H1 (cell line): ENCODE measurements at regions not wholly inside any gene's neighbourhood (a gene's known extent, or its start where the extent isn't known, plus 50 kb on each side); places are given as distances from the start of the nearest gene placed in this dataset.

Experiments used
- CTCF ChIA-PET: fragments of 300-600 bp; sonication (Branson Sonifier 250); formaldehyde crosslinking; loops from one replicate; lab custom pipeline; 2021; ENCODE audit not compliant: partially characterized antibody; lab: Charles Lee
- POLR2A ChIA-PET: fragments of 300-600 bp; sonication (Branson Sonifier 250); formaldehyde crosslinking; loops from one replicate; lab custom pipeline; 2021; ENCODE audit warnings: inconsistent platforms; ENCODE audit not compliant: partially characterized antibody; lab: Charles Lee
- DNase-seq, 2 experiments: peaks; one replicate each; pipeline versions ENCODE4 v3.0.0 to v3.0.0-alpha.2; 2010 to 2022; ENCODE audit warnings: low spot score in 2 of 2, low read depth in 1 of 2, mixed read lengths in 1 of 2
- FAIRE-seq: peaks from 2 replicates; lab custom pipeline; 2011; peaks lifted over from hg19 to GRCh38; lab: Jason Lieb, UNC
- H2AFZ ChIP-seq: 2 replicates; pipeline ENCODE4 v1.8.1; 2012; ENCODE audit warnings: low read length, inconsistent platforms
- H2AK5ac ChIP-seq: 2 replicates; pipeline ENCODE4 v1.6.1; 2013; ENCODE audit warnings: low read depth, low read length
- H2BK120ac ChIP-seq: replicated peaks from 2 replicates; pipeline ENCODE3; 2013; ENCODE audit warnings: low read depth, low read length, inconsistent platforms
- H2BK12ac ChIP-seq: 2 replicates; pipeline ENCODE4 v1.6.1; 2013; ENCODE audit warnings: low read depth, low read length
- H2BK15ac ChIP-seq: 2 replicates; pipeline ENCODE4 v1.6.1; 2013; ENCODE audit warnings: low read length
- H2BK20ac ChIP-seq: 2 replicates; pipeline ENCODE4 v1.6.1; 2013; ENCODE audit warnings: low read length
- H2BK5ac ChIP-seq: 2 replicates; pipeline ENCODE4 v1.6.1; 2013; ENCODE audit warnings: low read depth, low read length
- H3K14ac ChIP-seq: 2 replicates; pipeline ENCODE4 v1.6.1; 2013; ENCODE audit warnings: inconsistent platforms; ENCODE audit not compliant: insufficient read length
- H3K18ac ChIP-seq: 2 replicates; pipeline ENCODE4 v1.6.1; 2013; ENCODE audit warnings: low read length; ENCODE audit errors: extremely low read depth
- H3K23ac ChIP-seq: 2 replicates; pipeline ENCODE4 v1.6.1; 2013; ENCODE audit warnings: inconsistent platforms; ENCODE audit not compliant: insufficient read length
- H3K23me2 ChIP-seq: 2 replicates; pipeline ENCODE4 v1.6.1; 2013; ENCODE audit warnings: low read depth, low read length
- H3K27ac ChIP-seq: 2 replicates; pipeline ENCODE4 v1.6.1; 2011; ENCODE audit warnings: low read depth, low read length, inconsistent platforms
- H3K27me3 ChIP-seq, 4 experiments: replicated peaks in 1 of 4; 1 replicate in 1 of 4; 2 replicates in 3 of 4; pipeline versions ENCODE4 v1.6.1 to v1.8.1; 2011 to 2013; ENCODE audit warnings: low read length in 3 of 4, mild to moderate bottlenecking in 3 of 4, inconsistent platforms in 2 of 4, mixed read lengths in 2 of 4, moderate library complexity in 1 of 4; ENCODE audit not compliant: control insufficient read depth in 3 of 4, insufficient read depth in 3 of 4; ENCODE audit errors: extremely low read depth in 1 of 4
- H3K36me3 ChIP-seq, 4 experiments: 2 replicates each; pipeline versions ENCODE4 v1.6.1 to v1.8.1; 2011 to 2013; ENCODE audit warnings: mild to moderate bottlenecking in 4 of 4, low read length in 3 of 4, moderate library complexity in 2 of 4, control low read depth in 1 of 4, inconsistent platforms in 1 of 4; ENCODE audit not compliant: insufficient read depth in 4 of 4, control insufficient read depth in 2 of 4
- H3K4ac ChIP-seq: replicated peaks from 2 replicates; pipeline ENCODE3; 2013; ENCODE audit warnings: low read length, low read depth, mixed read lengths, inconsistent platforms; ENCODE audit not compliant: insufficient read length
- H3K4me1 ChIP-seq, 4 experiments: replicated peaks in 1 of 4; 1 replicate in 1 of 4; 2 replicates in 3 of 4; pipeline versions ENCODE4 v1.6.1 to v1.8.1; 2011 to 2013; ENCODE audit warnings: low read length in 3 of 4, inconsistent platforms in 2 of 4, mixed read lengths in 1 of 4; ENCODE audit not compliant: insufficient read depth in 4 of 4, control insufficient read depth in 3 of 4
- H3K4me2 ChIP-seq, 2 experiments: 2 replicates each; pipeline versions ENCODE4 v1.6.1 to v1.8.1; 2011 to 2013; ENCODE audit warnings: low read depth in 2 of 2, low read length in 2 of 2, control low read depth in 1 of 2, inconsistent platforms in 1 of 2, mild to moderate bottlenecking in 1 of 2; ENCODE audit not compliant: insufficient read depth in 1 of 2
- H3K4me3 ChIP-seq, 4 experiments: fragments of 200-600, 300-600 bp in 1 of 4; sonication (generic), shearing (Covaris generic), sonication (Bioruptor Twin) in 1 of 4; 2 replicates each; pipeline versions ENCODE4 v1.5.1 to v1.8.1; 2011 to 2016; ENCODE audit warnings: low read length in 4 of 4, low read depth in 3 of 4, control low read depth in 2 of 4, inconsistent platforms in 2 of 4, mild to moderate bottlenecking in 2 of 4, mixed read lengths in 1 of 4, moderate library complexity in 1 of 4; ENCODE audit not compliant: insufficient read depth in 2 of 4; ENCODE audit errors: extremely low read depth in 1 of 4
- H3K56ac ChIP-seq: replicated peaks from 2 replicates; pipeline ENCODE3; 2013; ENCODE audit warnings: low read depth, mild to moderate bottlenecking, mixed read lengths, low read length, inconsistent platforms; ENCODE audit not compliant: insufficient read length
- H3K79me1 ChIP-seq: 2 replicates; pipeline ENCODE4 v1.6.1; 2013; ENCODE audit warnings: low read depth, low read length, control low read depth
- H3K79me2 ChIP-seq, 2 experiments: 2 replicates each; pipeline versions ENCODE4 v1.6.1 to v1.8.1; 2012 to 2013; ENCODE audit warnings: low read length in 2 of 2, mild to moderate bottlenecking in 2 of 2, inconsistent platforms in 1 of 2; ENCODE audit not compliant: insufficient read depth in 2 of 2, control insufficient read depth in 1 of 2
- H3K9ac ChIP-seq, 4 experiments: replicated peaks in 1 of 4; 1 replicate in 1 of 4; 2 replicates in 3 of 4; pipeline versions ENCODE4 v1.6.1 to v1.8.1; 2011 to 2013; ENCODE audit warnings: low read depth in 3 of 4, low read length in 3 of 4, control low read depth in 2 of 4, mild to moderate bottlenecking in 2 of 4, moderate library complexity in 2 of 4, inconsistent platforms in 1 of 4; ENCODE audit errors: extremely low read depth in 1 of 4
- H3K9me3 ChIP-seq, 2 experiments: 2 replicates each; pipeline versions ENCODE4 v1.6.1 to v1.8.1; 2012 to 2013; ENCODE audit warnings: mild to moderate bottlenecking in 2 of 2, moderate library complexity in 2 of 2, control low read depth in 1 of 2, inconsistent platforms in 1 of 2, low read depth in 1 of 2, low read length in 1 of 2, mixed read lengths in 1 of 2; ENCODE audit not compliant: insufficient read depth in 2 of 2
- H4K20me1 ChIP-seq, 2 experiments: replicated peaks in 1 of 2; 2 replicates each; pipeline versions ENCODE3 to v1.8.1; 2011 to 2013; ENCODE audit warnings: inconsistent platforms in 2 of 2, low read length in 2 of 2, mild to moderate bottlenecking in 1 of 2; ENCODE audit not compliant: insufficient read depth in 2 of 2, control insufficient read depth in 1 of 2
- H4K5ac ChIP-seq: 2 replicates; pipeline ENCODE4 v1.6.1; 2013; ENCODE audit warnings: low read length, low read depth, mixed read lengths, inconsistent platforms; ENCODE audit not compliant: insufficient read length
- H4K8ac ChIP-seq: 2 replicates; pipeline ENCODE4 v1.8.0; 2013; ENCODE audit warnings: mild to moderate bottlenecking, moderate library complexity, low read length, inconsistent platforms; ENCODE audit not compliant: insufficient read depth; ENCODE audit errors: extremely low read depth
- H4K91ac ChIP-seq: replicated peaks from 2 replicates; pipeline ENCODE3; 2013; ENCODE audit warnings: low read length, mixed read lengths, inconsistent platforms; ENCODE audit not compliant: insufficient read length
- ATF3 ChIP-seq: IDR thresholded peaks from 2 replicates; pipeline ENCODE4 v1.6.1; 2011; ENCODE audit warnings: low read depth, mild to moderate bottlenecking, low read length; ENCODE audit not compliant: insufficient read depth
- BRCA1 ChIP-seq: IDR thresholded peaks from 2 replicates; pipeline ENCODE4 v1.6.1; 2012; ENCODE audit warnings: low read depth, low read length, improper control_type of control experiment
- CEBPB ChIP-seq: IDR thresholded peaks from 2 replicates; pipeline ENCODE4 v1.6.1; 2012; ENCODE audit warnings: low read depth, low read length
- EGR1 ChIP-seq: IDR thresholded peaks from 2 replicates; pipeline ENCODE4 v1.6.1; 2011; ENCODE audit warnings: low read depth, low read length, borderline replicate concordance
- SUZ12 ChIP-seq: fragments of 200-600 bp; sonication (generic); IDR thresholded peaks from 2 replicates; pipeline ENCODE4 v1.6.1; 2012; ENCODE audit warnings: mild to moderate bottlenecking, inconsistent platforms, low read length, moderate library complexity, mixed read lengths
- TAF1 ChIP-seq: IDR thresholded peaks from 2 replicates; pipeline ENCODE4 v1.6.1; 2011; ENCODE audit warnings: mild to moderate bottlenecking, low read depth, low read length
- YY1 ChIP-seq: IDR thresholded peaks from 2 replicates; pipeline ENCODE4 v1.6.1; 2011; ENCODE audit warnings: low read depth, mild to moderate bottlenecking, low read length
- WGBS, 2 experiments: shearing (Covaris generic) in 1 of 2; methylation state at CpG; one replicate each; pipeline versions ENCODE4 v1.1.6 to v1.1.7; 2013 to 2015; ENCODE audit warnings: low lambda C conversion rate in 2 of 2, mixed read lengths in 2 of 2, inconsistent platforms in 1 of 2, low coverage in 1 of 2, missing lambda C conversion rate in 1 of 2; ENCODE audit not compliant: insufficient replicate concordance in 2 of 2, insufficient coverage in 1 of 2, insufficient read length in 1 of 2; ENCODE audit errors: extremely low coverage in 1 of 2, missing lambda C conversion rate in 1 of 2; 5-methylcytosine and 5-hydroxymethylcytosine counted together

- no peaks in the 10 kb centered on the region for H3K36me3 ChIP-seq
- H4K20me1 ChIP-seq: no peaks in the 10 kb centered on the region
- H3K14ac ChIP-seq: no peak overlapping the region
- no peak overlapping the region for H2BK5ac ChIP-seq
- no peaks in the 10 kb centered on the region for H3K4me1 ChIP-seq
- no peak overlapping the region for H3K18ac ChIP-seq
- H3K4me3 ChIP-seq: no peak overlapping the region
- H2BK15ac ChIP-seq: no peak overlapping the region
- H3K27me3 ChIP-seq: no peaks in the 10 kb centered on the region
- H4K8ac ChIP-seq: peak overlapping the region; percentile 53
- no peak overlapping the region for H4K91ac ChIP-seq
- no peak overlapping the region for H4K5ac ChIP-seq
- DNase-seq: no peak
- no peak overlapping the region for H3K56ac ChIP-seq
- H2BK12ac ChIP-seq: no peak overlapping the region
- H3K79me1 ChIP-seq: no peaks in the 10 kb centered on the region
- no peak overlapping the region for H2BK20ac ChIP-seq
- H3K4me2 ChIP-seq: no peak overlapping the region
- no peaks in the 10 kb centered on the region for H3K23me2 ChIP-seq
- no peak overlapping the region for H3K27ac ChIP-seq
- ChIA-PET POLR2A (interaction anchor here (0.5 kb wide), 1 partner anchor 30 kb away, joined by 3 read pairs; no protein-coding TSS in a partner anchor), CTCF (interaction anchor here (0.7 to 2.1 kb wide), 2 partner anchors 9 kb away, joined by 3 to 14 read pairs; no protein-coding TSS in a partner anchor)
- H3K23ac ChIP-seq: no peak overlapping the region
- no peak overlapping the region for H2BK120ac ChIP-seq
- H2AK5ac ChIP-seq: no peak overlapping the region
- no peak overlapping the region for H2AFZ ChIP-seq
- FAIRE-seq: no peak
- H3K9ac ChIP-seq: no peak overlapping the region
- WGBS, 2 experiments: 98% methylated on average over 3 of the region's 4 CpGs; no CpG with 5 or more reads in 1 of the 2 experiments
- peaks cover 0 to 2% of the 10 kb centered on the region in 2 experiments; a peak in 1 of 4 replicates for H3K9me3 ChIP-seq
- H3K79me2 ChIP-seq: no peaks in the 10 kb centered on the region
- TF ChIP-seq CEBPB: no peak
- TF ChIP-seq EGR1: no peak
- TF ChIP-seq YY1: no peak
- no peak for TF ChIP-seq BRCA1
- TF ChIP-seq TAF1: no peak
- TF ChIP-seq SUZ12: no peak
- TF ChIP-seq ATF3: no peak
- H3K4ac ChIP-seq: no peak overlapping the region
Observed at GRCh38 chr21:20031807-20032206, 966.4 kb upstream of the NCAM2 start.
